Amygdala (tissue), 56 donors: ENCODE measurements at regions not wholly inside any gene's neighbourhood (a gene's known extent, or its start where the extent isn't known, plus 50 kb on each side); places are given as distances from the start of the nearest gene placed in this dataset.
"Not testable (repeated sequence)": the region's sequence is repeated elsewhere in the genome, so short reads cannot be mapped to it uniquely, and the experiment has no call there.

ENCODE experiments used
- DNase-seq, 56 donors: peaks; one replicate each; lab custom pipeline; 2025; lab: John Stamatoyannopoulos, UW

- DNase-seq, result not testable (repeated sequence)
Measured at GRCh38 chr9:42862465-42862864, 679.0 kb downstream of the SPATA31A6 start.
